ENCODE measurements at regions not wholly inside any gene's neighbourhood (a gene's known extent, or its start where the extent isn't known, plus 50 kb on each side); places are given as distances from the start of the nearest gene placed in this dataset.

DNA sequence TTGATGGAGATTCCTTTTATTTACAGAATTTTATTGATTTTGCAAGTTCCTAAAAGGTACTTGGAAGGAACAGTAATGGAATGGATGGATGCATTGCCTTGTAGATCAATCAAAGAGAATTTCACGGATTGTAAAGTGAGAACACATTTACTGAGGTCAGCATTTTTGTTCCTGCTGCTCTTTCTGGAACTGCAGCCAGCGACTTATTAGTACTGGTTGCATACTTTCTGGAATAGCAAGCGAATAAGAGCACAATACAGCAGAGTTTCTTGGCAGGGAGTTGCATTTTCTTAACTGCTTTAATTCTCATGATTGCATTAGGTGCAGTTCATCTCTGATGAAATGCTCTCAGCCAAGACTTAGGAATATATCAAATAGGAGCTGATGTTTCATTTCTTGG, 106.1 kb upstream of the CHODL start:
- no peak for DNase-seq (ENCODE audit: low read depth in 1 of 2, low spot score in 1 of 2)
- H3K27ac ChIP-seq (replicated peaks): no peak overlapping the region
- no peaks in the 10 kb centered on the region for H3K27me3 ChIP-seq (ENCODE audit: insufficient read depth, poor library complexity, severe bottlenecking)
- TF ChIP-seq, protein P1, sequence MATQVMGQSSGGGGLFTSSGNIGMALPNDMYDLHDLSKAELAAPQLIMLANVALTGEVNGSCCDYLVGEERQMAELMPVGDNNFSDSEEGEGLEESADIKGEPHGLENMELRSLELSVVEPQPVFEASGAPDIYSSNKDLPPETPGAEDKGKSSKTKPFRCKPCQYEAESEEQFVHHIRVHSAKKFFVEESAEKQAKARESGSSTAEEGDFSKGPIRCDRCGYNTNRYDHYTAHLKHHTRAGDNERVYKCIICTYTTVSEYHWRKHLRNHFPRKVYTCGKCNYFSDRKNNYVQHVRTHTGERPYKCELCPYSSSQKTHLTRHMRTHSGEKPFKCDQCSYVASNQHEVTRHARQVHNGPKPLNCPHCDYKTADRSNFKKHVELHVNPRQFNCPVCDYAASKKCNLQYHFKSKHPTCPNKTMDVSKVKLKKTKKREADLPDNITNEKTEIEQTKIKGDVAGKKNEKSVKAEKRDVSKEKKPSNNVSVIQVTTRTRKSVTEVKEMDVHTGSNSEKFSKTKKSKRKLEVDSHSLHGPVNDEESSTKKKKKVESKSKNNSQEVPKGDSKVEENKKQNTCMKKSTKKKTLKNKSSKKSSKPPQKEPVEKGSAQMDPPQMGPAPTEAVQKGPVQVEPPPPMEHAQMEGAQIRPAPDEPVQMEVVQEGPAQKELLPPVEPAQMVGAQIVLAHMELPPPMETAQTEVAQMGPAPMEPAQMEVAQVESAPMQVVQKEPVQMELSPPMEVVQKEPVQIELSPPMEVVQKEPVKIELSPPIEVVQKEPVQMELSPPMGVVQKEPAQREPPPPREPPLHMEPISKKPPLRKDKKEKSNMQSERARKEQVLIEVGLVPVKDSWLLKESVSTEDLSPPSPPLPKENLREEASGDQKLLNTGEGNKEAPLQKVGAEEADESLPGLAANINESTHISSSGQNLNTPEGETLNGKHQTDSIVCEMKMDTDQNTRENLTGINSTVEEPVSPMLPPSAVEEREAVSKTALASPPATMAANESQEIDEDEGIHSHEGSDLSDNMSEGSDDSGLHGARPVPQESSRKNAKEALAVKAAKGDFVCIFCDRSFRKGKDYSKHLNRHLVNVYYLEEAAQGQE (IDR thresholded peaks at IDR 0.05; ENCODE audit: insufficient replicate concordance, low read depth): no peak
- TF ChIP-seq, protein P2, sequence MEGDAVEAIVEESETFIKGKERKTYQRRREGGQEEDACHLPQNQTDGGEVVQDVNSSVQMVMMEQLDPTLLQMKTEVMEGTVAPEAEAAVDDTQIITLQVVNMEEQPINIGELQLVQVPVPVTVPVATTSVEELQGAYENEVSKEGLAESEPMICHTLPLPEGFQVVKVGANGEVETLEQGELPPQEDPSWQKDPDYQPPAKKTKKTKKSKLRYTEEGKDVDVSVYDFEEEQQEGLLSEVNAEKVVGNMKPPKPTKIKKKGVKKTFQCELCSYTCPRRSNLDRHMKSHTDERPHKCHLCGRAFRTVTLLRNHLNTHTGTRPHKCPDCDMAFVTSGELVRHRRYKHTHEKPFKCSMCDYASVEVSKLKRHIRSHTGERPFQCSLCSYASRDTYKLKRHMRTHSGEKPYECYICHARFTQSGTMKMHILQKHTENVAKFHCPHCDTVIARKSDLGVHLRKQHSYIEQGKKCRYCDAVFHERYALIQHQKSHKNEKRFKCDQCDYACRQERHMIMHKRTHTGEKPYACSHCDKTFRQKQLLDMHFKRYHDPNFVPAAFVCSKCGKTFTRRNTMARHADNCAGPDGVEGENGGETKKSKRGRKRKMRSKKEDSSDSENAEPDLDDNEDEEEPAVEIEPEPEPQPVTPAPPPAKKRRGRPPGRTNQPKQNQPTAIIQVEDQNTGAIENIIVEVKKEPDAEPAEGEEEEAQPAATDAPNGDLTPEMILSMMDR (IDR thresholded peaks at IDR 0.05; ENCODE audit: insufficient read depth, low read length): no peak
- TF ChIP-seq GABPA (IDR thresholded peaks at IDR 0.05; ENCODE audit: low read depth): no peak
- no peak for TF ChIP-seq POLR2AphosphoS5 (IDR thresholded peaks at IDR 0.05; ENCODE audit: low read depth)
- TF ChIP-seq SPI1 (IDR thresholded peaks at IDR 0.05; ENCODE audit: borderline replicate concordance, low read depth): no peak
- no peak overlapping the region for H3K4me3 ChIP-seq (replicated peaks; ENCODE audit: insufficient read depth, low read length)

DNA sequence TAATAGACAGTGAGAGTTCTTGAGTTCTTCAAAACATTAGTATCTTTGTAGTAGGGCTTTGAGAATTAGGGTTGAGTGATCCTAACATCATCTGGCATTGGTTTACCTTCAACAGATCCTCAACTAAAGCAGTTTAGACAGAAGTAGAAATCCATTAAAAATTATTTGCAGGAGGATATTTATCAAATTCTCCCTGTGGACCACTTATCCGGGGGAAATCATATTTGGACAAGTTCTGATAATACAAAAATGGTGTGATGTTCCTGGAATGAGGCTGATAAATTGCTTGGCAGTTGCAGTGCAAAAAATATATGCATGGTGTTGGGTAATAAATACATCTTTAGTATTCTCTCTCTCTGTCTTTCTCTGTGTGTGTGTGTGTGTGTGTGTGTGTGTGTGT, 115.1 kb upstream of the CHODL start:
- TF ChIP-seq SPI1 (IDR thresholded peaks at IDR 0.05; ENCODE audit: borderline replicate concordance, low read depth): no peak
- no peak for TF ChIP-seq GABPA (IDR thresholded peaks at IDR 0.05; ENCODE audit: low read depth)
- TF ChIP-seq, protein P2 (IDR thresholded peaks at IDR 0.05; ENCODE audit: insufficient read depth, low read length): no peak
- no peak for TF ChIP-seq POLR2AphosphoS5 (IDR thresholded peaks at IDR 0.05; ENCODE audit: low read depth)
- TF ChIP-seq, protein P1 (IDR thresholded peaks at IDR 0.05; ENCODE audit: insufficient replicate concordance, low read depth): no peak
- H3K27me3 ChIP-seq (ENCODE audit: insufficient read depth, poor library complexity, severe bottlenecking): no peaks in the 10 kb centered on the region
- no peak overlapping the region for H3K27ac ChIP-seq (replicated peaks)
- H3K4me3 ChIP-seq (replicated peaks; ENCODE audit: insufficient read depth, low read length): no peak overlapping the region
- DNase-seq (ENCODE audit: low read depth in 1 of 2, low spot score in 1 of 2): no peak

DNA sequence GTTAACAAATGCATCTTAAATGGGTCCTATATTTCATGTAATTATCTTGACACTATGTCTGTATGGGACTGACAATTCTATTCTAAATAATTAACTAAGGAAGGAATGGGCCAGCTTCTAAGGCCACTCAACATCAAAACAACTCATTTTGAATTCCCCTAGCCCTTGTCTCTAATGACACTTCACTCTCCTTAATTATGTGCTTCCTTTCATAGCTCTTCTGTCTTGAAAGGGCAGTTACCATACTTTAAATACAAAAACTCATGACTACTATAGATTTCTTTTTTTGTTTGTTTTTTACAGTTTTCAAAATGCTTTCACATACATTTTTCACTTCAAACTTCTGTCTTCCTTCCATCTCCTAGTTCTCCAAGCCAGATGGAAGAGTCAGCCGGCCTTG, 126.1 kb upstream of the CHODL start:
- Histone ChIP-seq H3K4me3 (replicated peaks; ENCODE audit: insufficient read depth, low read length) (no peak overlapping the region), H3K27ac (replicated peaks) (no peak overlapping the region), H3K27me3 (ENCODE audit: insufficient read depth, poor library complexity, severe bottlenecking) (no peaks in the 10 kb centered on the region)
- TF ChIP-seq GABPA (IDR thresholded peaks at IDR 0.05; ENCODE audit: low read depth): no peak
- TF ChIP-seq, protein P2 (IDR thresholded peaks at IDR 0.05; ENCODE audit: insufficient read depth, low read length): no peak
- TF ChIP-seq SPI1 (IDR thresholded peaks at IDR 0.05; ENCODE audit: borderline replicate concordance, low read depth): no peak
- TF ChIP-seq POLR2AphosphoS5 (IDR thresholded peaks at IDR 0.05; ENCODE audit: low read depth): no peak
- TF ChIP-seq, protein P1 (IDR thresholded peaks at IDR 0.05; ENCODE audit: insufficient replicate concordance, low read depth): no peak
- DNase-seq (ENCODE audit: low read depth in 1 of 2, low spot score in 1 of 2): no peak

Measured in HL-60 (cell line).